Esophagus squamous epithelium (tissue), 5 donors: ENCODE measurements at regions not wholly inside any gene's neighbourhood (a gene's known extent, or its start where the extent isn't known, plus 50 kb on each side); places are given as distances from the start of the nearest gene placed in this dataset.

Experiments used
- DNase-seq: peaks from one replicate; lab custom pipeline; 2025; lab: John Stamatoyannopoulos, UW
- H3K27ac ChIP-seq, 4 donors: fragments of 200-600 bp; sonication (generic); one replicate each; pipeline ENCODE4 v1.5.1; 2016 to 2019; ENCODE audit warnings: mild to moderate bottlenecking in 1 of 4
- H3K27me3 ChIP-seq, 4 donors: fragments of 200-600 bp; sonication (generic); 1 replicate in 3 of 4; 2 replicates in 1 of 4; pipeline versions ENCODE4 v1.5.1 to v1.6.0; 2017 to 2021; ENCODE audit warnings: antibody characterized with exemption in 1 of 4
- H3K36me3 ChIP-seq, 3 donors: fragments of 200-600 bp; sonication (generic); one replicate each; pipeline ENCODE4 v1.5.1; 2016 to 2019
- H3K4me1 ChIP-seq, 3 donors: fragments of 200-600 bp; sonication (generic); one replicate each; pipeline ENCODE4 v1.5.1; 2017 to 2019
- H3K4me3 ChIP-seq, 4 donors: fragments of 200-600 bp; sonication (generic); 1 replicate in 3 of 4; 2 replicates in 1 of 4; pipeline ENCODE4 v1.5.1; 2016 to 2019; ENCODE audit warnings: mild to moderate bottlenecking in 2 of 4, moderate library complexity in 1 of 4
- H3K9me3 ChIP-seq, 3 donors: fragments of 200-600 bp; sonication (generic); one replicate each; pipeline ENCODE4 v1.5.1; 2016 to 2019
- POLR2A ChIP-seq, 4 donors: fragments of 450-650 bp; IDR thresholded peaks; one replicate each; pipeline ENCODE4 v1.6.1; 2017; ENCODE audit warnings: antibody characterized with exemption in 4 of 4, mild to moderate bottlenecking in 4 of 4, moderate library complexity in 3 of 4
- WGBS, 2 donors: methylation state at CpG; one replicate each; pipeline ENCODE4 v1.1.5; 2018; 5-methylcytosine and 5-hydroxymethylcytosine counted together
- intact Hi-C: fragments of 100-400 bp; cut with DNase I; formaldehyde crosslinking; loops from one replicate; pipeline ENCODE4 v1.15.0; 2022
- TF ChIP-seq, protein P1 (sequence below), 6 experiments: fragments of 450-650 bp in 4 of 6; fragments of 200-600 bp in 2 of 6; sonication (generic) in 2 of 6; IDR thresholded peaks; one replicate each; pipeline ENCODE4 v1.5.1; 2016 to 2019; ENCODE audit warnings: antibody characterized with exemption in 6 of 6, mild to moderate bottlenecking in 4 of 6, moderate library complexity in 4 of 6
- donor health status: DM: yes; HTN: yes; CAD: no.

DNA sequence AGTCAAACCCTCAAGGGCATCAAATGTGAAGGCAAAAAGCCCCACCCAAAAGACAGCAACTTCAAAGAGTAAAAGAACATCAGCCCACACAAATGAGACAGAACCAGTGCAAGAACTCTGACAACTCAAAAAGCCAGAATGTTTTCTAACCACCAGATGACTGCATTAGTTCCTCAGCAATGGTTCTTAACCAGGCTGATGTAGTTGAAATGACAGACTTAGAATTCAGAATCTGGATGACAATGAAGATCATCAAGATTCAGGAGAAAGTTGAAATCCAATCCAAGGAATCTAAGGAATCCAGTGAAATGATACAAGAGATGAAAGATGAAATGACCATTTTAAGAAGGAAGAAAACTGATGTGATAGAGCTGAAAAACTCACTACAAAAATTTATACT lies 339.7 kb downstream of the KIF4B start:
- DNase-seq: no peak
- no peak overlapping the region for H3K4me3 ChIP-seq
- TF ChIP-seq, protein P1, sequence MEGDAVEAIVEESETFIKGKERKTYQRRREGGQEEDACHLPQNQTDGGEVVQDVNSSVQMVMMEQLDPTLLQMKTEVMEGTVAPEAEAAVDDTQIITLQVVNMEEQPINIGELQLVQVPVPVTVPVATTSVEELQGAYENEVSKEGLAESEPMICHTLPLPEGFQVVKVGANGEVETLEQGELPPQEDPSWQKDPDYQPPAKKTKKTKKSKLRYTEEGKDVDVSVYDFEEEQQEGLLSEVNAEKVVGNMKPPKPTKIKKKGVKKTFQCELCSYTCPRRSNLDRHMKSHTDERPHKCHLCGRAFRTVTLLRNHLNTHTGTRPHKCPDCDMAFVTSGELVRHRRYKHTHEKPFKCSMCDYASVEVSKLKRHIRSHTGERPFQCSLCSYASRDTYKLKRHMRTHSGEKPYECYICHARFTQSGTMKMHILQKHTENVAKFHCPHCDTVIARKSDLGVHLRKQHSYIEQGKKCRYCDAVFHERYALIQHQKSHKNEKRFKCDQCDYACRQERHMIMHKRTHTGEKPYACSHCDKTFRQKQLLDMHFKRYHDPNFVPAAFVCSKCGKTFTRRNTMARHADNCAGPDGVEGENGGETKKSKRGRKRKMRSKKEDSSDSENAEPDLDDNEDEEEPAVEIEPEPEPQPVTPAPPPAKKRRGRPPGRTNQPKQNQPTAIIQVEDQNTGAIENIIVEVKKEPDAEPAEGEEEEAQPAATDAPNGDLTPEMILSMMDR (IDR thresholded peaks at IDR 0.05): no peak
- no peak for TF ChIP-seq POLR2A (IDR thresholded peaks at IDR 0.05)
- peaks cover 0 to 18% (median 0%) of the 10 kb centered on the region in 3 donors for H3K9me3 ChIP-seq
- no peak overlapping the region for H3K27ac ChIP-seq
- H3K27me3 ChIP-seq: no peaks in the 10 kb centered on the region
- H3K36me3 ChIP-seq: no peaks in the 10 kb centered on the region
- intact Hi-C loops: no loop called here
- no peaks in the 10 kb centered on the region for H3K4me1 ChIP-seq

DNA sequence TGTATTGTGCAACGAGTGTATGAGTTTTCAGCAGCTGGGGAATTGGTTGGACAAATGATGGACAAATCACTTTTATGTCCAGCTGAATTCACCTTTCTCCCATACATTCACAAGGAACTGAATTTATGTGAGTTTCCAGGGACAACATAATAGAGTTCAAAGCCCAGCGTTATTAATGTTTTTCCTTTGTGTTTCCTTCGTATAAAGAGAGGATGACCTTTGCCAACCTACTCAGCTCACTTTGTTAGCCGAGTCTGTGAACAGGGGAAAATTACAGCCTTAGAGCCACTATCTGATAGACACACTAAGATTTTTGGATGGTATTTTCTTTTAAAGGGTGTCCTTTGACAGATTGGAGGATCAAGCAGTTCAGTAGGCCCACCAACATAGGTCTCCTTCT lies 352.5 kb downstream of the KIF4B start:
- Histone ChIP-seq H3K36me3 (no peaks in the 10 kb centered on the region), H3K27ac (no peak overlapping the region), H3K4me1 (peaks cover 0 to 8% (median 0%) of the 10 kb centered on the region in 3 donors), H3K4me3 (no peak overlapping the region), H3K9me3 (no peaks in the 10 kb centered on the region), H3K27me3 (no peaks in the 10 kb centered on the region)
- TF ChIP-seq, protein P1 (IDR thresholded peaks at IDR 0.05): no peak
- intact Hi-C loops: no loop called here
- no peak for DNase-seq
- WGBS, 2 donors: 64 to 76% methylated on average over 4 of the region's 4 CpGs

DNA sequence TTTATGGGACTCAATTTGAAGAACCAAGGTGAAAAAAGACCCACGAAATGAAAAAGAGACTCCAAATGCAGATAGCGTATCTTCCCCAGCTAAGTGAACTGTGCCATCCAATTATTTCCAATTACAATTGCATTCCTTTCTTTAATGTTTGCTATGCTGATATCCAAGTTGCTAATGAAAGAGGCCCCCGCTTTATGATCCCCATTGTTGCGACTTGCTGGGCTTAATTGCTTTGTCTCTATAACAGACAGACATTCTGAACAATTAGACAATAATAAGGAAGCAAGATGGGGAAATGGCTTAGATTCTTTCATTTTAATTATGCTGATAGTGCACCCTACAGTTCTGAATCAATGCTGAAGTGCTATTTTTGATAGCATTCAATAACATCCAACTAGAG lies 354.3 kb downstream of the KIF4B start:
- Histone ChIP-seq H3K4me3 (no peak overlapping the region), H3K36me3 (no peaks in the 10 kb centered on the region), H3K27ac (no peak overlapping the region), H3K27me3 (no peaks in the 10 kb centered on the region), H3K9me3 (no peaks in the 10 kb centered on the region), H3K4me1 (peaks cover 0 to 8% (median 0%) of the 10 kb centered on the region in 3 donors)
- intact Hi-C loops: no loop called here
- 83 to 88% methylated on average over 4 of the region's 4 CpGs for WGBS, 2 donors
- no peak for TF ChIP-seq POLR2A (IDR thresholded peaks at IDR 0.05)
- TF ChIP-seq, protein P1 (IDR thresholded peaks at IDR 0.05): no peak
- no peak for DNase-seq

DNA sequence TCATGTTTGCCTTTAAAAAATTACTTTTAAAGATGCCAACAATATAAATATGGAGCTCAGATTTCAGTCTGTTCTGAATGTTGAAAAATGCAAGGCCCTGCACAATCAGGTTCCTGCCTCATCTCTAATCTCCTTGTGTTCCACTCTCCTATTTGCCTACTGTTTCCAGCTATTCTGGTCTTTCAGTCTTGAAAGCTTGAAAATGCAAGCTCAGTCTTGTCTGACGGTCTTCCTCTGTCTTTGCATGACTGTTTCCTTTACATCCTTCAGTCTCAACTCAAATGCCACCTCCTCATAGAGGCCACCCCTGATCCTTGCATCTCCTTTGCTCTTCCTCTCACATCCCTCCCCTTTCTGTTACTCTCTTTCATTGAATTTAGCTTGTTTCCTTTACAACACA lies 354.9 kb downstream of the KIF4B start:
- no peak for DNase-seq
- Histone ChIP-seq H3K9me3 (no peaks in the 10 kb centered on the region), H3K27me3 (no peaks in the 10 kb centered on the region), H3K4me3 (no peak overlapping the region), H3K4me1 (peaks cover 0 to 8% (median 0%) of the 10 kb centered on the region in 3 donors), H3K36me3 (no peaks in the 10 kb centered on the region), H3K27ac (no peak overlapping the region)
- 31 to 44% methylated on average over 1 of the region's 1 CpG for WGBS, 2 donors
- intact Hi-C loops: no loop called here
- TF ChIP-seq, protein P1 (IDR thresholded peaks at IDR 0.05): no peak
- no peak for TF ChIP-seq POLR2A (IDR thresholded peaks at IDR 0.05)

DNA sequence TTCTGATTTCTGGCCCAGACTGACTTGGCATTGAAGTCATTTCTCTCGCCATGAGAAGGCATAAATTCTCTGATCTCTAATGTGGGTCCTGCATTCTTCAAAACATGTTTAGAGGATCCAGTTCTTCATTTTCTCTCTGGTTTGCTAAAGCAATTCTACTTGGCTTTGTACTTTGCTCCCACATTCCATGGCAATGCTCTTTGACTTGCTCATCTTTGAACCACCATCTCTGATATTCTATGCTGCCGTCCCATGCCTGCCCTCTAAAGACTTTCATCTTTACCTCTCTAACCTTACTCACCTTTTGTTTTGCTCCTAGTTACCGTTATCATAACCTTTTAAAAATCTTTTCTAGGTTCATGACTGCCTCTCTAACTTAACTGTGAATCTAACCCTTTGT lies 366.9 kb downstream of the KIF4B start:
- no peak for DNase-seq
- 79 to 81% methylated on average over 3 of the region's 3 CpGs for WGBS, 2 donors
- Histone ChIP-seq H3K4me1 (no peaks in the 10 kb centered on the region), H3K27ac (no peak overlapping the region), H3K36me3 (no peaks in the 10 kb centered on the region), H3K9me3 (no peaks in the 10 kb centered on the region), H3K27me3 (no peaks in the 10 kb centered on the region), H3K4me3 (no peak overlapping the region)
- intact Hi-C loops: no loop called here
- no peak for TF ChIP-seq POLR2A (IDR thresholded peaks at IDR 0.05)
- TF ChIP-seq, protein P1 (IDR thresholded peaks at IDR 0.05): no peak
